Activated naive CD4-positive, alpha-beta T cell treated with anti-CD3 and anti-CD28 coated beads, Interleukin-2, amount 50 U/mL, for 72 hours (primary cell): ENCODE measurements at regions not wholly inside any gene's neighbourhood (a gene's known extent, or its start where the extent isn't known, plus 50 kb on each side); places are given as distances from the start of the nearest gene placed in this dataset.
"Not testable (repeated sequence)": the region's sequence is repeated elsewhere in the genome, so short reads cannot be mapped to it uniquely, and the experiment has no call there.

Experiments used
- ATAC-seq, 2 donors: fragments of 150-1000 bp; cut with Tn5 transposase; 2 replicates each; pipeline ENCODE4 v1.10.0; 2021; ENCODE audit warnings: mild to moderate bottlenecking in 2 of 2, moderate library complexity in 2 of 2
- DNase-seq, 2 donors: peaks; one replicate each; pipeline ENCODE4 v3.0.0; 2021 to 2022; ENCODE audit warnings: low spot score in 2 of 2
- H3K27ac Mint-ChIP-seq, 2 donors: one replicate each; pipeline ENCODE4 v1.8.0; 2022; ENCODE audit warnings: mild to moderate bottlenecking in 2 of 2, mixed read lengths in 2 of 2
- H3K36me3 Mint-ChIP-seq, 2 donors: one replicate each; pipeline ENCODE4 v1.8.0; 2022; ENCODE audit warnings: mixed read lengths in 2 of 2
- H3K9me3 Mint-ChIP-seq, 2 donors: one replicate each; pipeline ENCODE4 v1.8.0; 2022; ENCODE audit warnings: mixed read lengths in 2 of 2

- Mint-ChIP-seq H3K27ac (no peak overlapping the region), H3K9me3 (peaks cover 3 to 7% of the 10 kb centered on the region in 2 donors), H3K36me3 (peaks cover 0 to 5% of the 10 kb centered on the region in 2 donors)
- DNase-seq (no peak), ATAC-seq (no peak)
These were observed 728.4 kb downstream of the MAT2B start for GRCh38 chr5:164233791-164234190.

DNA sequence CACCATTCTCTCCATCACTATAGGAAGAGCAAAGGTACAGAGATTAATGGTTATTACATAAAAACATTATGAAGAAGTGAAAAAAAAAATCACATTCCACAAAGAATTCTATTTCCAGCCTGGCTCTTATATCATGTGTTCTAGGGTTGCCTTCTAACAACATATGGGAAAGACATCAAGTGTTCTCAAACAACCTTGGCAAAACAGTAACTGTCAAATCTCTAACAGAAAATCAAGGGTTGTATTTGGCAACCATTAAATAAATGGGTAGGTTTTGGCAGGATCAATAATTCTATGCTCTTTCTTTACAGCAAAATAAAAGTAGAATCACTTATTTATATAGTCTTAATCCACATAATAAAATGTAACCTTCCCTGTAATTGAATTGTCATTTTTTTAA lies 728.9 kb downstream of the MAT2B start:
- no peak overlapping the region for H3K27ac Mint-ChIP-seq
- H3K9me3 Mint-ChIP-seq: peaks cover 2 to 3% of the 10 kb centered on the region in 2 donors
- ATAC-seq: no peak
- H3K36me3 Mint-ChIP-seq: peaks cover 0 to 5% of the 10 kb centered on the region in 2 donors
- DNase-seq: no peak

DNA sequence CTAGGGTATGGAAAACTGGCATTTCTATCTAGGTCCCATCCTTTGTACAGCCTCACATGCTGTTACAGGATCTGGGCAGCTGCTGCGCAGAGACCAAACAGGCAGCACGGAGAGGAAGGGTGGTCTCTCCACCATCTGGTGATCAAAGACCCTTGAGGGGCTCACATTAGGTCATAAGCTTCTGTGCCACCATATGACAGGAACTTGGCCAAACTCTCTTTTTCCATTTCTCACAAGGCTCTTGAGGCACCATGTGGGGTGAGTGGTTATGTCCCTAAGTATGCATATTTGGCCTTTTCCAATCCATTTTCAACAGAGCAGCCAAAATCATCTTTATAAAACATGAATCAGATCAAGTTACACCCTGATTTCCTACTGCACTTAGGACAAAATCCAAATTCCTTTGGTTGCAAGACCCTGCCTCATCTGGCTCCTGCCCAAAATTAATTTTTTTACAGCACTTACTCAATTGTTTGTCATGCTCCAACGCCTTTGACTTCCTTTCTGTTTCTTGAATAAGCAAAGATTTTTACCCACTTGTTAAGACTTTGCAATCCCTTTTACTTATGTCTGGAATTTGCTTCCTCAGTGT lies 730.0 kb downstream of the MAT2B start:
- H3K27ac Mint-ChIP-seq: no peak overlapping the region
- H3K36me3 Mint-ChIP-seq: peaks cover 0 to 5% of the 10 kb centered on the region in 2 donors
- ATAC-seq: no peak

DNA sequence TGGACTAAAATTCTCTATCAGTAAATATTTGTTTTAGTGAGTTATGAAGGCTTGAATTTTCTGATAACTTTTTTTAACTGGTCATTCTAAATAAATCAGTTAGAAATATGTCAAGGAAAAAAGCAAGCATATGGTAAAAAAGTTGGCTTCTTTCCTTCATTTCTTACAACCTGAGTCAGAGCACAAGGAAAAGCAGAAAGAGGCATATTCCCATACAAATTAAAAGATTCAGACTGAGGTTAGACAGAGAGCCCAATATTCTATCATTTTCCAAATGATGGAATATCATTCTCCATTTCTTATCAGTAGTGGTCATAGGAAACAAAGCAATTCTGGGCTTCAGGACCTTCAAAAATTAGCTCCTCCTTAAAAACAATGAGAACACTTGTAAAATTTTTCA lies 732.1 kb downstream of the MAT2B start:
- H3K36me3 Mint-ChIP-seq: peaks cover 0 to 5% of the 10 kb centered on the region in 2 donors
- no peak for DNase-seq
- peaks cover 9 to 12% of the 10 kb centered on the region in 2 donors for H3K9me3 Mint-ChIP-seq
- no peak overlapping the region for H3K27ac Mint-ChIP-seq
- ATAC-seq: no peak

More for the DNA sequence above, 730.0 kb downstream of the MAT2B start:
- DNase-seq: no peak
- H3K9me3 Mint-ChIP-seq: peaks cover 0 to 8% of the 10 kb centered on the region in 2 donors

DNA sequence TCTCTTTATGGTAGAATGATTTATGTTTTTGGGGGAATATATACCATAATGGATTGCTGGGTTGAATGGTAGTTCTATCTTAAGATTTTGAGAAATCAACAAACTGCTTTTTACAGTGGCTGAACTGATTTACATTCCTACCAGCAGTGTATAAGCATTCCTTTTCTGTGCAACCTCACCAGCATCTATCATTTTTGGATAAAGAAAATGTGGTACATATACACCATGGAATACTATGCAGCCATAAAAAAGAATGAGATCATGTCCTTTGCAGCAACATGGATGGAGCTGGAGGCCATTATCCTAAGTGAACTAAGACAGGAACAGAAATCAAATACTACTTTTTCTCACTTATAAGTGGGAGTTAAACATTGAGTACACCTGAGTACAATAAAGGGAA lies 746.4 kb downstream of the MAT2B start:
- H3K27ac Mint-ChIP-seq, ATAC-seq, H3K36me3 Mint-ChIP-seq, DNase-seq: not testable (repeated sequence)
- peaks cover 4 to 15% of the 10 kb centered on the region in 2 donors for H3K9me3 Mint-ChIP-seq

- no peak overlapping the region for H3K27ac Mint-ChIP-seq
- ATAC-seq (no peak), DNase-seq (no peak)
- no peaks in the 10 kb centered on the region for H3K36me3 Mint-ChIP-seq
- peaks cover 0 to 15% of the 10 kb centered on the region in 2 donors for H3K9me3 Mint-ChIP-seq
These were observed 748.3 kb downstream of the MAT2B start for GRCh38 chr5:164253764-164254163.

- H3K9me3 Mint-ChIP-seq: peaks cover 4 to 22% of the 10 kb centered on the region in 2 donors
- ATAC-seq: no peak
These were observed 750.3 kb downstream of the MAT2B start for GRCh38 chr5:164255598-164256213.

DNA sequence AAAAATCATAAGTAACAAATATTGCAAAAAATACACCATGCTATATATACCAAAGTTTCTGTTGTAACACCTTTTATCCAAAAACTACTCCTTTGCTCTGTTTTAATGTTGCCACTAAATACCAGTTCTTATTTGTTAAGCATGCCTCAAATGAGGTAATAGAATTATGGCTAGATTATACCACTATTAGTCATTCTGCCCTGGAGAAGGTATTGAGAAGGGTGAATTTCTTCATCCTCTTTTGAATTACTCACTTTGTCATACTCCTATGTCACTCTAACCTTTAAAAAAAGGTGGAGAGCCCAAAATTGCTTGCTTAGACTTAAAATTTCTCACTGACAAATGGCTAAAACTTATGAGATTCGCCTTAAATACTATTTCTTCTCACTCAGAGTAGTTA lies 750.9 kb downstream of the MAT2B start:
- DNase-seq (no peak), ATAC-seq (no peak)
- Mint-ChIP-seq H3K36me3 (no peaks in the 10 kb centered on the region), H3K9me3 (peaks cover 4 to 22% of the 10 kb centered on the region in 2 donors), H3K27ac (no peak overlapping the region)

More at GRCh38 chr5:164255598-164256213, 750.3 kb downstream of the MAT2B start:
- DNase-seq: no peak
- Mint-ChIP-seq H3K36me3 (no peaks in the 10 kb centered on the region), H3K27ac (peak overlapping the region in 1 of 2 donors; percentile 5)

DNA sequence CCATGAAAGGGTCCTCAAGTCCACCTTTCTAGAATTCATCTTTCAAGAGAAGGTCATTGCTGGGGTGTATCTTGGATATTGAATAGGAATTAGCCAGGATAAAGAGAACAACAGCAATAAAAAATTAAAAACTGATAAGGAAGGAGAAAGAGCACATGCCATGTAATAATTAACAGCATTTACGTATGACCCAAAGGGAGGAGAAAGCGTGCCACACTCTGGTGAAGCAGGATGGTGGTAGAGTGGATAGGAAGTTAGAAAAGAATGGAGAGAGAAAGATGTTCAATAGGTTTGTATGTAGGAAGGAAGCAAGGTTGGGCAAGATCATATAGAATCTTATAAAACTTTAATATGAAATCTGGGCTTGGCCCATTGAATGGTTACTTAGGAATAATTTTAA lies 751.5 kb downstream of the MAT2B start:
- Mint-ChIP-seq H3K9me3 (peaks cover 4 to 22% of the 10 kb centered on the region in 2 donors), H3K36me3 (no peaks in the 10 kb centered on the region), H3K27ac (no peak overlapping the region)
- DNase-seq: no peak
- no peak for ATAC-seq

DNA sequence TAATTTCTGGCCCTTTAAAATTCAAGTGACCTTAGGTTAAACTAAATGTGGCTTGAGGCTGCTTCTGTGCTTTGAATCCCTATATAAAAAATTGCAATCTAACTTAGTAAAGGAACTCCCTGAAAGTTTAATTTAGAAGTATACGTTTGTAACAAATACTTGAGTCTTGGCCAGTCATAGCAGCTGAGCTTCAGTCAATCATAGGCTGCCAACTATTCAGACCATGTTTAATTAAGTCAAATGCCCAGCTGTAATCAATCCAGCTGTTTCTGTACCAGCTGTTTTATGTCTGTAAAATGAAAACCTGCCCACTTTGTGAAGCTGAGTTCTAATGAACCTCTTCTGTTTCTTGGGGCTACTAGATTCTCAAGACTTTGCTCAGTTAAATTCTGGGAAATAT lies 760.1 kb downstream of the MAT2B start:
- H3K27ac Mint-ChIP-seq: no peak overlapping the region
- ATAC-seq: no peak
- peaks cover 10 to 13% of the 10 kb centered on the region in 2 donors for H3K9me3 Mint-ChIP-seq
- DNase-seq: no peak
- H3K36me3 Mint-ChIP-seq: no peaks in the 10 kb centered on the region

GRCh38 chr5:164266571-164266970 lies 761.2 kb downstream of the MAT2B start:
- peaks cover 10 to 13% of the 10 kb centered on the region in 2 donors for H3K9me3 Mint-ChIP-seq
- H3K27ac Mint-ChIP-seq: no peak overlapping the region
- H3K36me3 Mint-ChIP-seq: no peaks in the 10 kb centered on the region
- ATAC-seq (no peak), DNase-seq (no peak)

DNA sequence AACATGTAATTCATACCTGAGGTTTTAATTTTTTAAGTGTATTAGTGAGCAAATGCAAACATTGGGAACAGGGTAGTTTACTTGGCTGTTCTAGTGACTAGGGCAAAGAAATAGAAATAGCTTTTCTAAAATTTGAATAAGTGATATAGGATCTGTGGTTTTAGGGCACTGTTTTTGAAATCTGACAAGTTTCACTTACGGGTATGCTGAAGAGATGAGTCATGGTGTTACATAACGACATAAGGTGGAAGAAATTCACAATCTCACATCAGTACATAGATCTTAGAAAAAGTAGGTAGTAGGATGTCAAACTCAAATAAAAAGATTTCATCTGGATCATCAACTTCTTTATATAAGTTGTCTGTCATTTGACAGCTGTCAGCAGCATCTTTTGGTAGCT lies 772.3 kb downstream of the MAT2B start:
- DNase-seq (no peak), ATAC-seq (no peak)
- Mint-ChIP-seq H3K36me3 (no peaks in the 10 kb centered on the region), H3K9me3 (peaks cover 0 to 8% of the 10 kb centered on the region in 2 donors), H3K27ac (no peak overlapping the region)

GRCh38 chr5:164289526-164289925 lies 784.1 kb downstream of the MAT2B start:
- ATAC-seq: no peak
- H3K9me3 Mint-ChIP-seq: peaks cover 21% of the 10 kb centered on the region in 2 donors

DNA sequence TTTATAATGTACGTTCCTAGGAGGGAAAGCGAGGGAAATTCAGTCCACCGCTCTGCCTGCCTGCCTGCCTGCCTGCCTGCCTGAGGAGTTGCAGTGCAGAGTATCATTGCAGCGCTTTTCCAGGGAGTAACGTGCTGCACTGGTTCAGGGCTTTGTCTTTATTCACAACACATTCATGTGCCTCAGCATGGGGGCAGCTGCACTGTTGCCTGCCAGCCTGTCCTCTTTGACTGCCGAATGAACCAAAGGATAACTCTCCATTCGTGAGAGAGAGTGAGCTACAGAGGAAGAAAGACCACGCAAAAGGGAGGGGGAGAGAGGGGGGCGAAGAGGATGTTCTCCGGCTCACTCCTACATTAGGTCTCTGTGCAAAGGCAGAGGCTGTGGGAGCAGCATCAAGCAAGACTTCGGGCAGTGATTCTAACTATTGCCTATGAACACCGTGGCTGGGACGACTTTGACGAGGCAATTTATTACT lies 791.2 kb downstream of the MAT2B start:
- Mint-ChIP-seq H3K9me3 (peaks cover 6 to 13% of the 10 kb centered on the region in 2 donors), H3K27ac (no peak overlapping the region), H3K36me3 (no peaks in the 10 kb centered on the region)
- ATAC-seq (no peak), DNase-seq (no peak)

More at GRCh38 chr5:164289526-164289925, 784.1 kb downstream of the MAT2B start:
- Mint-ChIP-seq H3K36me3 (no peaks in the 10 kb centered on the region), H3K27ac (no peak overlapping the region)
- no peak for DNase-seq

DNA sequence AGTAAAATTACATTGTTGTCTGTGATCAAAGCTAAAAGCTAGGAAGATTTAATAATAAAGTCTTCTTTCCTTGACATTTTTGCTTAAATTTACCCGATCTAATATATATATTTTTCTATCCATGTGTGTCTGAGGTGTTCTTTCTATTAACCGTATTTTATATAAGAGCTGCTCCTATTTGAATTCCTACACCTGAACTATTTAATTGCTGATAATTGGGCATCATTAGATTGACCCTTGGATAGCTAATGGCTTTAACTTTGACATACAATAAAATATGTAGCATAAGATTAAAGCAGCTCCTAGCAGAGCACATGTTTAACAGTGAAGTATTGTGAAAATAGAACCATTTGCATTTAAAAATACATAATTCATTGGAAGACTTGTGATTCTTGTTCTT lies 792.7 kb downstream of the MAT2B start:
- ATAC-seq (no peak), DNase-seq (no peak)
- no peaks in the 10 kb centered on the region for H3K36me3 Mint-ChIP-seq
- H3K9me3 Mint-ChIP-seq: peaks cover 6 to 13% of the 10 kb centered on the region in 2 donors
- no peak overlapping the region for H3K27ac Mint-ChIP-seq

DNA sequence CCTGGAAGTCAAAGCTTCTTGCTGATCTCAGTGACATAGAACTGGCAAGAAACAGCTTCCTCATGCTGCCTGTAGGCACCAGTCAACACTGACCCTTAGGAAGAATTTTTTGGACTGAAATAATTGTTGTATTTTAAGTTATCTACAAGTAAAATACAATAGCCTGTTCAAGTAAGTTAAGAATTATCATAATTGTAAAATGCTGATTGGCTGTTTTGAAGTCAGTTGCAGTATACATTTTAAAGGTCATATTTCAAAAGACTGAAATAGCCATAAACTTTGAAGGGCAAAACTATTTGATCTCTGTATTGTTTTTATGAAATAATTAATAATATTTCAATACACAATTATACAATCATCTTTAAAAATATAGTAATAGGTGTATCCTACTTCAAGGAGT lies 794.9 kb downstream of the MAT2B start:
- H3K9me3 Mint-ChIP-seq: peaks cover 0 to 2% of the 10 kb centered on the region in 2 donors
- no peak for ATAC-seq

GRCh38 chr5:164301136-164301535 lies 795.7 kb downstream of the MAT2B start:
- Mint-ChIP-seq H3K36me3 (no peaks in the 10 kb centered on the region), H3K27ac (no peak overlapping the region), H3K9me3 (no peaks in the 10 kb centered on the region)
- no peak for ATAC-seq
- no peak for DNase-seq

More for the DNA sequence above, 794.9 kb downstream of the MAT2B start:
- H3K27ac Mint-ChIP-seq: no peak overlapping the region
- no peaks in the 10 kb centered on the region for H3K36me3 Mint-ChIP-seq
- no peak for DNase-seq

DNA sequence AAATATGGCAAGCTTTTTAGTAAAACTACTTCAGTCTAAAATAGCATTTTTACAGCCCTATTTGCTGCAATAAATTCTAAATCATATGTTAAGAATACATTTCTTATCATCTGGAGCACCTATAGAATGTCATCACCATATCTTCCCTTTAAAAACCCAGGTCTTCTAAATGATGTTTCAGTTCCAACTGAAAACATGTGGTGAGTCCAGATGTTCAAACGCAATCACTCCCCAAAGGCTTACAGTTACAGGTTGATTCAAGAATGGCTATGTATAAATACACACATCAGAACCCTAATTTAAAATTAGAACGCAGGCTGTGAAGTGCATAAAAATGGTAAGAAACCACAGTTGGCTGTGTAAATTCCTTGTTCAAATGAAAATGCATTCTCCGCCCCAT lies 796.3 kb downstream of the MAT2B start:
- Mint-ChIP-seq H3K36me3 (no peaks in the 10 kb centered on the region), H3K9me3 (peaks cover 5 to 6% of the 10 kb centered on the region in 2 donors), H3K27ac (no peak overlapping the region)
- ATAC-seq (no peak), DNase-seq (no peak)
